ENCODE measurements at regions not wholly inside any gene's neighbourhood (a gene's known extent, or its start where the extent isn't known, plus 50 kb on each side); places are given as distances from the start of the nearest gene placed in this dataset.
A peak's percentile ranks its signal among the peaks of the same experiment; 100 is the strongest.

DNA sequence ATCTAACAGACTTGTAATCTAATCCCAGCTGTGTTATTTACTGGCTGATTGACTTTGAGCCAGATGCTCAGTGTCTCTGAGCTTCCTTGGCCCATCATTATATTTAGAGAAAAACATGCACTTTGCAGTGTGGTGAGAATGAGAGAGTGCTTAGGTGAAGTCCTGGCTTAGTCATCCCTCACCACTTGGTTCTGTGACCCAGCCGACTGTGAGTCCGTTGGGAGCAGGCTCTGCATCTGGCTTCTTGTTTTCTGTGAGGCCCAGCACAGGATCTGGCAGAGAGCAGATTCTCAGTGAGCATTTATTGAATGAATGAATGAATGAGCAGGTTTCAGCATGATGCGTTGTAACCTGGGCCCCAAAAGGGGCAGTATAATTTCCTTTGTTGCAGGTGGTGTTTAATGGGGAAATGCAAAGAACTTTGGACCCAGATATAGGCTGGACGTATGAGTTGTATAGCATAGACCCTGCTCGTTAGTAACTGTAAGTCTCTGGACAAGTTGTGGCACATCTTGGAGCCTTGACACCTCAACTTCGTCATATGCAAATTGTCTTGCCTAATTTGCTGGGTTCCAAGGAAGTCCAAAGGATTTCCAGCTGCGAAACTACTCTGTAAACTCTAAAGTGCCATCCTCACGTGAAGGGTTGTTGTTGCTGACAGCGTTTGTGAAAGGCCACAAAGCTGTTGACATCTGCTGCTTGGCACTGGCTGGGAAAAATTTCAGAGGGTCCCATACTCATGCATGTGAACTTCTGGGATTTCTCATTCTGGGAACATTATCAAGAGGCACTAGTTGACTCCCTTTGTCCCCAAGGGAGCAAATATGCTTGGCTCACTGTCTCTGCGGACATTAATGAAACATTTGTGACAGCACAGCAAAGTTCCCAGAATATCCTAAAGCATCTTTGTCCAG, 138.8 kb upstream of the USP24 start:
- H3K27me3 ChIP-seq (replicated peaks in 1 of 7), result no peaks in the 10 kb centered on the region
- no peaks in the 10 kb centered on the region for H3K36me3 ChIP-seq
- peak overlapping the region in 2 of 8 donors; percentile 33 to 42 for H3K27ac ChIP-seq
- intact Hi-C loops (cut with DNase I; ENCODE audit: low total_unique reads), result no loop called here
- WGBS, 5 donors, result 76 to 85% (median 80%) methylated on average over 10 of the region's 10 CpGs
- no peak for DNase-seq
- peaks cover 0 to 8% (median 2%) of the 10 kb centered on the region in 6 donors for H3K4me1 ChIP-seq
- no peaks in the 10 kb centered on the region for H3K9me3 ChIP-seq
- no peak overlapping the region for H3K4me3 ChIP-seq
- TF ChIP-seq POLR2A (IDR thresholded peaks at IDR 0.05), result no peak
- TF ChIP-seq, protein P1, sequence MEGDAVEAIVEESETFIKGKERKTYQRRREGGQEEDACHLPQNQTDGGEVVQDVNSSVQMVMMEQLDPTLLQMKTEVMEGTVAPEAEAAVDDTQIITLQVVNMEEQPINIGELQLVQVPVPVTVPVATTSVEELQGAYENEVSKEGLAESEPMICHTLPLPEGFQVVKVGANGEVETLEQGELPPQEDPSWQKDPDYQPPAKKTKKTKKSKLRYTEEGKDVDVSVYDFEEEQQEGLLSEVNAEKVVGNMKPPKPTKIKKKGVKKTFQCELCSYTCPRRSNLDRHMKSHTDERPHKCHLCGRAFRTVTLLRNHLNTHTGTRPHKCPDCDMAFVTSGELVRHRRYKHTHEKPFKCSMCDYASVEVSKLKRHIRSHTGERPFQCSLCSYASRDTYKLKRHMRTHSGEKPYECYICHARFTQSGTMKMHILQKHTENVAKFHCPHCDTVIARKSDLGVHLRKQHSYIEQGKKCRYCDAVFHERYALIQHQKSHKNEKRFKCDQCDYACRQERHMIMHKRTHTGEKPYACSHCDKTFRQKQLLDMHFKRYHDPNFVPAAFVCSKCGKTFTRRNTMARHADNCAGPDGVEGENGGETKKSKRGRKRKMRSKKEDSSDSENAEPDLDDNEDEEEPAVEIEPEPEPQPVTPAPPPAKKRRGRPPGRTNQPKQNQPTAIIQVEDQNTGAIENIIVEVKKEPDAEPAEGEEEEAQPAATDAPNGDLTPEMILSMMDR (IDR thresholded peaks at IDR 0.05 in 8 of 11, conservative IDR thresholded peaks at IDR 0.05 in 3 of 11), result no peak
- TF ChIP-seq POLR2AphosphoS5 (IDR thresholded peaks at IDR 0.05), result peak in 1 of 3 donors; percentile 62

- no peak for DNase-seq
- H3K9me3 ChIP-seq, result no peaks in the 10 kb centered on the region
- no peaks in the 10 kb centered on the region for H3K36me3 ChIP-seq
- H3K27me3 ChIP-seq (replicated peaks in 1 of 7), result no peaks in the 10 kb centered on the region
- H3K4me1 ChIP-seq, result peaks cover 0 to 8% (median 2%) of the 10 kb centered on the region in 6 donors
- TF ChIP-seq POLR2AphosphoS5 (IDR thresholded peaks at IDR 0.05), result no peak
- no peak for TF ChIP-seq POLR2A (IDR thresholded peaks at IDR 0.05)
- TF ChIP-seq, protein P1 (IDR thresholded peaks at IDR 0.05 in 8 of 11, conservative IDR thresholded peaks at IDR 0.05 in 3 of 11), result no peak
- WGBS, 5 donors, result 65 to 93% (median 75%) methylated on average over 1 of the region's 1 CpG
- no peak overlapping the region for H3K4me3 ChIP-seq
- intact Hi-C loops (cut with DNase I; ENCODE audit: low total_unique reads), result no loop called here
- H3K27ac ChIP-seq, result no peak overlapping the region
Measured at GRCh38 chr1:55352811-55353180, 137.6 kb upstream of the USP24 start.

DNA sequence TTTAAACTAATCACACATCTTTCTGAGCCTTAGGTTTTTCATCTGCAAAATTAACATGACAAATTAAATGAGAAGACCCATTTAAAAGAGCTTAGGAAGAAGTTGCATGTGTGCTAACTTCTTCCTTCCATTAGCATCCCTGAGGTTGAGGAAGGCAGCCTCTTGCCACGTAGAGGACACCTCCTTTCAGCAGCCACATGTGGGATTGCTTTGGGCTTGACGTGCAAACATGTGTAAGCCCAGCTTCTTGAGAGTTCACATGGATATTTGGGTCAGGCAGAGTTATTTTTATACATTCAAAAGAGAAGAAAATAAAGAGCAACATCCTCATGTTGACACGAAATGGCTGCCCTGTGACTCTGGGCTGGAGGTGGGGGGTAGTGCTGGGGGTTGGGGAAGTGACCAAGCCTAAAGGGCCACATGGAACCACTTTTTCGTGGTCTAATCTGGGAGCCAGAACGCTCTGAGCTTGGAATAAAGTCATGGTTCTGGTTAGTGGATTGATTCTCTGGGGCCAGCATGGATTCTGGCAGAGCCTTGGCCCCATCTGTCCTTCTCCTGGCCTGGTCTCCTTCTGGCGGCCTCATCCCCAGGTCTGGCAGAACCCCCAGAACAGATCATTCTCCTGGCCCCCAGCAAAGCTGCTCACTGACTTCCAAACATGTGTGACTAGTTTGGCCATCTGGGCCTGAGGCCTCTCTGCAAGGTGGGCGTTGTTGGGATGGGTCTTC, 137.1 kb upstream of the USP24 start:
- intact Hi-C loops (cut with DNase I; ENCODE audit: low total_unique reads), result no loop called here
- Histone ChIP-seq H3K4me1 (peaks cover 0 to 8% (median 2%) of the 10 kb centered on the region in 6 donors), H3K27ac (no peak overlapping the region), H3K4me3 (no peak overlapping the region), H3K27me3 (replicated peaks in 1 of 7) (no peaks in the 10 kb centered on the region), H3K36me3 (no peaks in the 10 kb centered on the region), H3K9me3 (no peaks in the 10 kb centered on the region)
- no peak for DNase-seq
- WGBS, 5 donors, result 79 to 90% (median 81%) methylated on average over 7 of the region's 7 CpGs
- no peak for TF ChIP-seq POLR2AphosphoS5 (IDR thresholded peaks at IDR 0.05)
- TF ChIP-seq, protein P1 (IDR thresholded peaks at IDR 0.05 in 8 of 11, conservative IDR thresholded peaks at IDR 0.05 in 3 of 11), result no peak
- no peak for TF ChIP-seq POLR2A (IDR thresholded peaks at IDR 0.05)

DNA sequence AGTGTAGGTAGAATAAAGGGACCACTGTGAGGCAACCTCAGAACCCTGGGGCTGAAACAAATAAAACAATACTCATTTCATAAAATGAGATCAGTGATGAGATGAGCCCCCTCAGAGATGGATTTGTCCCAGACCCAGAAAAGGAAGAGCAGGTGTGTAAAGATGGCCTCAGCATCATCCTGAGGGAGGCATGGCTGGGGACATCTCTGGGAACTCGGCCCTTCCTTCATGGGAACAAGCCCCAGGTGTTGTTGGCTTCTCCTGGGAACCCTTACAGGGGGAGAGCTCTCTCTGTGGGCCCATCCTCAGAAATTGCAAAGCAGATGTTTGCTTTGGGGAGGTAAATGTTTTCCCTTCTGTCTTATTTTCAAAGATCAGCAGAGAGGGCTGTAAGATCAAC, 133.2 kb upstream of the USP24 start:
- H3K36me3 ChIP-seq, result no peaks in the 10 kb centered on the region
- no peak overlapping the region for H3K27ac ChIP-seq
- intact Hi-C loops (cut with DNase I; ENCODE audit: low total_unique reads), result no loop called here
- 0 to 36% (median 0%) methylated on average over 1 of the region's 1 CpG for WGBS, 5 donors
- no peak for DNase-seq
- H3K4me1 ChIP-seq, result no peaks in the 10 kb centered on the region
- H3K27me3 ChIP-seq (replicated peaks in 1 of 7), result no peaks in the 10 kb centered on the region
- H3K9me3 ChIP-seq, result peaks cover 0 to 7% (median 0%) of the 10 kb centered on the region in 8 donors
- H3K4me3 ChIP-seq, result no peak overlapping the region
- TF ChIP-seq, protein P1 (IDR thresholded peaks at IDR 0.05 in 8 of 11, conservative IDR thresholded peaks at IDR 0.05 in 3 of 11), result no peak
- no peak for TF ChIP-seq POLR2AphosphoS5 (IDR thresholded peaks at IDR 0.05)
- no peak for TF ChIP-seq POLR2A (IDR thresholded peaks at IDR 0.05)
